IMR-90 (cell line): ENCODE measurements at regions not wholly inside any gene's neighbourhood (a gene's known extent, or its start where the extent isn't known, plus 50 kb on each side); places are given as distances from the start of the nearest gene placed in this dataset.

ENCODE experiments used
- CTCF ChIP-seq: conservative IDR thresholded peaks from 2 replicates; pipeline ENCODE4 v1.5.1; 2012; ENCODE audit warnings: mild to moderate bottlenecking, low read depth, low read length, improper control_type of control experiment
- POLR2A ChIP-seq: IDR thresholded peaks from 2 replicates; pipeline ENCODE4 v1.6.1; 2012; ENCODE audit warnings: mild to moderate bottlenecking, low read depth, low read length
- RFX5 ChIP-seq: IDR thresholded peaks from 2 replicates; pipeline ENCODE4 v1.8.0; 2012; ENCODE audit warnings: low read depth, mild to moderate bottlenecking, low read length, moderate library complexity
- SMC3 ChIP-seq: fragments of 150-350 bp; IDR thresholded peaks from 2 replicates; pipeline ENCODE4 v1.6.1; 2016; ENCODE audit warnings: low read depth, mild to moderate bottlenecking, antibody characterized with exemption, low read length, moderate library complexity
- TF ChIP-seq, protein P1 (sequence below): fragments of 150-350 bp; IDR thresholded peaks from 2 replicates; pipeline ENCODE4 v1.6.1; 2017; ENCODE audit warnings: mild to moderate bottlenecking, antibody characterized with exemption, low read length, low read depth

DNA sequence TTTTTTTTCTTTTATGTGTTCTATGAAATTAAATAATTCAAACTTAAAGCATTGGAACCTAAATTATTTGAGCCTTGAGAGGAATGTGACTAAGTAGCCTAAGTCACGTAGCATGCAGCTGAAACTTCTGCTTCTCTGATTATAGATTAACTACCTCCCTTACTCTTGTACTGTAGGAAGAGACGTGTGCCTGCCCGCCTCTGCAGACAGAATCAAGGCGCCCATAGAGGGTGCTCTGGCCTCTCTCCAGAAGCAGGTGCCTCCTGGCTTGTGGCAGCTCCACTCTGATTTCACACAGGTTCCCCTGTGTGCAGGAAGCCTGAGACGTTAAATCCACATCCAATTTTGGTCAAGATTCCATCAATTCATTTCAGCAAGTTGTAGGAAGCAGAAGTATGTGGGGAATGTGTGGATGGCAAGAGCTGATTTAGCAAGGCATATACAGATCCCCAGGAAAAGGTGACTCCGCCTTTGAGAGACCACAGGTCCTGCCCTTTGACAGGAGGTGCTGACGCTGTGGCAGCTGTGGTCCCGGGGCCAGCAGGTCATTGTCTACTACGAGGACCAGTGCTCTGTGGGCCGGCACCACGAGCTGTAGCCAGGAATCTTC, 1418.8 kb downstream of the CDH11 start:
- TF ChIP-seq CTCF (no peak), POLR2A (no peak), SMC3 (no peak), RFX5 (no peak)
- TF ChIP-seq, protein P1, sequence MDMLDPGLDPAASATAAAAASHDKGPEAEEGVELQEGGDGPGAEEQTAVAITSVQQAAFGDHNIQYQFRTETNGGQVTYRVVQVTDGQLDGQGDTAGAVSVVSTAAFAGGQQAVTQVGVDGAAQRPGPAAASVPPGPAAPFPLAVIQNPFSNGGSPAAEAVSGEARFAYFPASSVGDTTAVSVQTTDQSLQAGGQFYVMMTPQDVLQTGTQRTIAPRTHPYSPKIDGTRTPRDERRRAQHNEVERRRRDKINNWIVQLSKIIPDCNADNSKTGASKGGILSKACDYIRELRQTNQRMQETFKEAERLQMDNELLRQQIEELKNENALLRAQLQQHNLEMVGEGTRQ = no peak
